HG03558 (cell line): ENCODE measurements at regions not wholly inside any gene's neighbourhood (a gene's known extent, or its start where the extent isn't known, plus 50 kb on each side); places are given as distances from the start of the nearest gene placed in this dataset.

Experiments used
- ATAC-seq: cut with Tn5 transposase; IDR thresholded peaks from one replicate; pipeline ENCODE4 v1.9.1; 2021; ENCODE audit warnings: moderate number of reproducible peaks; ENCODE audit not compliant: unreplicated experiment; ENCODE audit errors: extremely low read depth

DNA sequence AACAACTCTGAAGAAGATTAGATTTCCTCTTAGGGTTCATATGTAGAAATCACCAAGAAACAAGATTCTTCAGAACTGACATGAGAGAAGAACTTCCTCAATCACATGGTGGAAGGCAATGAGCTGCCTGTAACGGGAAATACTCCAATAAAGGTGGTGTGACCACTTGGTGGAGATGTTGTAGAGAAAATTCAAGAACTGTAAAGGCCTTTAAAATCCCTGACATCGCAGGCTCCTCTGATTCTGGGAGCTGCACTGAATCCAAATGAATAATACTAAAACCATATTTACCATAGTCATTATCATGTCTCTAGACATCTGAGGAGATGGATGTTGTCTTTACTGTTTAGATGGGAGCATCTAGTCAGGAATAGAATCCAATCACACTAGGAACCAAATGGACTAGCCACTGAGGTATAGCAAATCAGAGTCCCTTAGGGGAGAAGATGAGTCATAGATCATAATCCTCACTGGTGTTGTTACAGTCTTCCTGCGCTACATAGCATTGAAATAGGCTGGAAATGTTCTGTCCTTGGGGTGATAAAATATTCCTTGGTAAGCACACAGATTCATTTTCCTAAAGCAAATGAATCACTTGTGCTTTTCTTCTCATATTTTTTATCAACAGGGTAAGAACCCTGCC, 321.6 kb upstream of the TENM4 start:
- ATAC-seq, result no peak

DNA sequence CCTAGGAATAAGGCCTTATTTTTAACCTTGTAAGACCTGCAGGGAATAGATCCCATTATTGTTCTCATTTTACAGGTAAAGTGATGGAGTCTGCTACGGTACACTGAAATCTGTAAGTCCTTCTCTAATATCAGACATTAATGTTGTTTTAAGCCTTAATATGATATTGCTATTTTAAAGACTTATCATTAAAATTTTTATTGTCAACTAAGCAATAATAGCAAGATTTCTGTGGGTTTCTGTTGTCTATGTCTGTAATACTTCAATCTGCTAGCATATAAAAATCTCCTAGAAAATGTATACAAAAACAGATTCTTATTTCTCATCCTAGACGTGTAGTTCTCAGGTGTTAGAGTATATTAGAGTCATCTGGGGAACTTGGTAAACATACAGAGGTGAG, 317.5 kb upstream of the TENM4 start:
- ATAC-seq, result no peak

DNA sequence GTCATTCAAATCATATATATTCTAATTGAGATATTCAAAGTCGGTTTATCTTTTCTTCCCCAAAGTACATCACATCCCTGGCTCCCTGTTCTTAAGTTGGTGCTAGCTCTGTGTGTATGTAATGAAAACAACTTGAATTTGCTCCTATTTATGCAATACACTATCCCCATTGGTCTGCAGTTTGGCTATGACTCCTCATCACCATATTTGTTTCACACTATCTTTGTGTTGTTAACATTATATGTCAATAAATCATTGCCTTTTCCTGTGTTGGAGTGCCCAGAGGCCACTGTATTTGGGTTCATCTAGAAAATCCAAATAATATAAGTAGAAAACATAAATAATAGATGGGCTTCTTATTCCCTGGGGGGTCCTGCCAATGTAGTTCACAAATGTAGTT, 306.6 kb upstream of the TENM4 start:
- no peak for ATAC-seq

DNA sequence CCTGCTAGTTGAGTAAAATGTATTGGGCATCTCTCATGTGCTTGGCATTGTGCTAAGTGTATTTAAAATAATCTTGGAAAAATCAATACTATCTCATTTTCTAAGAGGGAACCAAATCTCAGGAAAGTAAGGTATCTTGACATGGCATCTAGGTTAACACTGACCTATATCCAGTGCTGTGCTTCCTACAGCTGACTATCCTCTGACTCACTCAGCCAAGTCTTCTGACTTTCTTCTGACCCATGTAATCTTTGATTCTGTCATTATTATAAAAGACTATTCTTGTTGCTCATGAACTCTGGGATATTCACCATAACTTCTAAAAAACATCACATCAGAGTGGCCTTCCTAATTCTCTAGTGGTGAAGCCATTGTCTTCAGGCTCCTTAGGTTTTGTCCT, 304.1 kb upstream of the TENM4 start:
- no peak for ATAC-seq

GRCh38 chr11:79742176-79742575, 301.3 kb upstream of the TENM4 start:
- no peak for ATAC-seq

- ATAC-seq, result no peak
These were observed 298.8 kb upstream of the TENM4 start for GRCh38 chr11:79739591-79739990.

GRCh38 chr11:79727221-79727620, 286.4 kb upstream of the TENM4 start:
- ATAC-seq, result no peak

GRCh38 chr11:79720115-79720514, 279.3 kb upstream of the TENM4 start:
- ATAC-seq, result no peak

DNA sequence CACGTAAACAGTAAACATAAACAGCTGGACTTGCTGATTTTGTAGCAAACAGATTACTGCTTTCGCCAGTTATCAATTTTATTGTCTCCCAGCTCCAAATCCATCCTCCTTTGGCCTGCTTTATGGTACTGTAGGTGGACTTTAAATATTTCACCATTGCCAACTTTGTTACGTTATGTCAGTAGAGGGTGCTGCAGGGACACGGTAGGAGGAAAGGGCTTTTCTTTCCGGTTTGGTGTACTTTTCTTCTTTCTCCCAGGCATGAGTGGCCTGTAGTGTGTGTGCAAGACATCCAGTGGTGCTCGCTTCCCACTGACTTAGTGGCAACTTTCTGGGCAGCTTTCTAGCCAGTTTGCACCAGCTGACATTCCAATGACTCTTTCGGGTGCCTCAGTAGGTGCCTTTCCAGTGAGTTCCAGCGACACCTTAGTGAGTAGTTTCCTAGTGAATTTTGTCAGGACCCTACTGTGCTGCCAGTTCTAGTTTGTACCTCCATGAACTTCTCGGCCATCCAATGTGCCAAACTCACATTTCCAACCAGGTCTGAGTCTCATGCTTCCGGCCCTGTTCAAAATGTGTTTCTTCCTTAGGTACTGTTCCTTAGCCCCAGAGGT, 267.6 kb upstream of the TENM4 start:
- ATAC-seq, result peak; percentile 56

- no peak for ATAC-seq
These were observed 264.8 kb upstream of the TENM4 start for GRCh38 chr11:79705648-79706047.

DNA sequence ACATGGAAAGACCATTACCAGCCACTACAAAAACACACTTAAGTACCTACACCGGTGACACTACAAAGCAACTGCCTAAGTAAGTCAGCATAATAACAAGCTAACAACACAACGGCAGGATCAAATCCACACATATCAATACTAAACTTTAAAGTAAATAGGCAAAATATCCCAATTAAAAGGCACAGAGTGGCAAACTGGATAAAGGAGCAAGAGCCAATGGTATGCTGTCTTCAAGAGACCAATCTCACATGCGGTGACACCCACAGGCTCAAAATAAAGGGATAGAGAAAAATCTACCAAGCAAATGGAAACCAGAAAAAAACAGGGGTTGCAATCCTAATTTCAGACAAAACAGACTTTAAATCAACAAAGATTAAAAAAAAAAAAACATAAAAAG, 261.5 kb upstream of the TENM4 start:
- no peak for ATAC-seq

GRCh38 chr11:79699246-79699645, 258.4 kb upstream of the TENM4 start:
- no peak for ATAC-seq

- no peak for ATAC-seq
These were observed 257.1 kb upstream of the TENM4 start for GRCh38 chr11:79697905-79698304.

DNA sequence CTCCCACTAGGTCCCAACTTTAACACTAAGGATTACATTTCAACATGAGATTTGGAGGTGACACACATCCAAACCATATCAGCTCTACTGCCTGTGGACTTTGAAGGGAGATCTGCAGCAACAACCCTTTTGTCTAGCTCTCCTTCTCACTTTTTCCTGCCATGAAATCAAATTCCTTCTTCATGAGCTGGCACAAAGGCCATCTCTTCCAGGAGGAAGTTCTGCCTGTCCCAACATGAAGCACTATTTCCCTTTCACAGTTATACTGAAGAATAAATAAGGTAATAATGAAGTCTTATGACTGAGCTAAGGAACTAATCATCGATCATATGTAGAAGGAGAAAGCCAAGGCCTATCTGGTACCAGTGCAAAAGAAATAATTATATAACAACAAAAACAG, 253.5 kb upstream of the TENM4 start:
- no peak for ATAC-seq

DNA sequence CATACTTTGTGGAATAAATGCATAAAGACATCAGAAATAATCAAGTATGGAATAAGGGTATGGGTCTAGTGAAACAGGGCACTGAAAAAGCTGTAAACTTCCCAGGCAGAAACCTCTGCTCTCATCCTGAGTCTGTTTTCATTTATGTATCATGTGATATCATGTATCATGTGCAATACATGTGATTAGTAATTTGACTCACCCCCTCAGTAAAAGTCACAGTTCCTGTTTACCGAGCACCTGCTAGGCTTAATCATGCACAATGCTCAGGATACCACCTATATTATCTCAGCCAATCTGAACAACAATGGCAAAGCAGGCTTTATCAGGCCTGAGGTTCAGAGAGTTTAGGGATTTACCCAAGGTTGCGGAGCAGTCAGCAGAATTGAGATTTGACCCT, 250.6 kb upstream of the TENM4 start:
- no peak for ATAC-seq

DNA sequence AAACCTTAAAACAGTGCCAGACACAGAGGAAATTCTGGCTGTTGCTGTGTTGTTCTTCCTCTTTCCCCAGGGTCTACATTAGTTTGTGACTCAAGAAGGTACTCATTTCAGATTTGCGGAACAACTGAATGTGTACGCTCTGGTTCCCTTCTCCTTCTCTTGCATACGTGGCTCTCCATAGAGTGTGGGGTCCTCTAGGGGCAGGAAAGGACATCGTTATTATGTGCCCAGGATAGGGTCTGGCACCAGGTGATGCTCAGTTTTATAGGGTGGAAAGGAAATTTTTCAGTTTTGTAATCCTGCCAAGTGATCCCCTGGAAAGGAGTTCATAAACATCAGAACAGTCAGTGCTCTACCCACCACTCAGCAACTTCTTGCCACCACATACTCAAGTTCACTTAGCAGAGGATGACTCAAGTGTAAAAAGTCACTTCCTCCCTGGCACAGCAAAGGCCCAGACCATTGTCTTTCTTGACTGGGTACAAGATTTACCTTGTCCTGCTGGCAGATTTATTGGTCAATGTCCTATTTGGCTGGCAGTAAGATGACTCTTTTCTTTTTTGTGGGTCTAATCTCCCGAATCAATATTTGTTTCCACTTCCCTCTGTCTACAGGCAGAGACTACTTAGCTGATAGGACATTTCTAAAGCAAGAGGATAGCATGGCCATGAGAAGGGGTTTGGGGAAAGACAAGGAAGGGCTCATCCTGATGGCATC, 246.0 kb upstream of the TENM4 start:
- ATAC-seq, result no peak

DNA sequence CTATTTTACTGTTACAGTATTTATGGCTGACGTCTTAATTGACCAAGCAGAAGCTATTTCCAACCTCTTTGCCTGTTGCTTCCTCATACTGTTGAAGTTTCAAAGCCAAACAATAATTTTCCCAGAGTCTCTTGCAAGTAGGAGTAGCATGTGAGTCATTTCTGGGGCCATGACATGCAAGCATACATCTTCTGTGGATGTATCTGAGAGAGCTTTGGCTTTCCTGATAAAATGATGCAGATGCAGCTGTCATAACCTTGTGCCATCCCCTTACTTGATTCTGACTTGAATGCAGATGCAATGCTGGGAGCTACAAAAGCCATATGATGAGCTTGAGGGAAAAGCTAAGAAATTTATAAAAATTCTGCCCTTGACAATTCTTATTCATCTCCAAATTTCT, 243.1 kb upstream of the TENM4 start:
- ATAC-seq, result no peak

DNA sequence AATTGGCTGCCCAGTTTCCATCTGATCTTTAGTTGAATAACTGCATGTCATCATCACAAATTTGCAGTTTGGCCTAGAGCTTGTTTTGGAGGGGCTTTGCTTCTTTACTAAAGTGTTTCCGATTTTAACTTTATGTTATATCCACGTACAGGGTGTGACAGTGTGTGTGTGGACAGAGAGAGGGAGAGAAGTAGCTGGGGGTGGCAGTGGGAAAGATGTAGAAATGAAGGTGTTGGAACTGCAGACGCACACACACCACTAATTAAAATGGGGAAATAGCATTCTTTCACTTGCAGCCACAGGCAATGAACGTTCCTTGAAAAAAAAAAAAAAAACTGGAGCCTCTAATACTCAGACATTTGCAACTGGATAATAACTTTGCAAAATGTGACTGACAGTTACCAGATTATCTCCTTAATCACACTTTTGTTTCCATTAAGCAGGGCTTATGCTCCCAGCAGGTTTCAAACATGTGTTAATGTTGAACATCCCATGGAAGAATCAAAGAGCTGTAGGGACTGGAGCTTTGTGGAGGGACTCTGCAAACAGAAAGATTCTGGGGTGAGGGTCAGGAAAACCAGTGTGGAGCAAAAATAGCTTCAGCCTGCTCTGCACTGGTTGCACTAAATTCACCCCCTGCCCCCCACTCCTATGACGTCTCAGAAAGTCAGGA, 238.1 kb upstream of the TENM4 start:
- no peak for ATAC-seq

DNA sequence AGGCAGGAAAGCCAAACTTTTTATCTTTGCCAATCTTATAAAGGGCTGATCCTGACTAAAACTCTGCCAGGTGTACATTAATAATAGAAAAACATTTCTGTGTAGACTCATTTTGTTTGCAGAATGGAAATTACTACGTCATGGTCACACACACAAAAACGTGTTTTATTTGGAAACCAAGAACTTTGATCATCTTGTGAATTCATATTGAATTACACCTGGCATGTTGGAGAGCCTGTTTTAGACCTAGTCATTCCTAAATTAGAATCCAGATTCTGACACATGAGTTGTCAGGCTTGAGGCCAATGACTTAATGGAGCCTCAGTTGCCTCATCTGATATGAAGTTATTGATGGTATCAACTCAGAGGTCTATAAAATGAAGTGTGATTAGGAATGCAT, 235.6 kb upstream of the TENM4 start:
- no peak for ATAC-seq

DNA sequence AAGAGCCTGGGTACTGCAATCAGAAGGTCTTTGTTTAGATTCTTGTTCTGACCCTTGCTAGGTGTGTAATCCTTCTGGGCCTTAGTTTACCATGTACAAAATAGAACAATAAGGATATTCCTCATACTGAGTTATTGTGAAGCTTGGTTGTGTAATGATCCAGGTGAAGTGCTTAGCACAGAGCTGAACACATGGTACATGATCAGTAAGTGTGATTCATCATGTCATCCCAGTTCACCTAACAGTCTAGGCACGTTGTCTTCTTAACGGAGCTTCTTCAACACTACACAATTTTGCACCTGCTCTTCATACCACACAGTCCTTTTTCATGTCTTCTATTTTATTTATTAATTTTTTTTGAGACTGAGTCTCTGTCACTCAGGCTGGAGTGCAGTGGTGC, 234.3 kb upstream of the TENM4 start:
- no peak for ATAC-seq

DNA sequence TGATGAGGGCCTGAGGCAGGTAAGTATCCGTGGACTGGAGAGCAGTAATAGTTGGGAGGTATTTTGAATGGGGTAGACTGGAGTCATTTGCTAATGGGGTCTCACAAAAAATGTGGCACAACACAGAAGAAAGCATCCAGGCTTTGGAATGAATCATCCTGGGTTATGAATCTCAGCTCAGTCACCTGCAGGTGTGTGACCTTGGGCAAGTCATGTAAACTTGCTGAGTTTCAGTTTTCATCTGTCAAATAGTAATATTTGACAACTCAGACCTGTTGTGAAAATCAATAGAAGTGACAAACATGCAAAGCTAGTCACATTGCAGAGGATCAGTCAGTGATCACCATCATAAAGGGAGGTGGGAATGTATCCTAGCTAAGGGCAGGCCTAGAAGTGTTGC, 232.0 kb upstream of the TENM4 start:
- no peak for ATAC-seq
